ENCODE measurements at regions not wholly inside any gene's neighbourhood (a gene's known extent, or its start where the extent isn't known, plus 50 kb on each side); places are given as distances from the start of the nearest gene placed in this dataset.

GRCh38 chr10:130411496-130412085, 275.4 kb downstream of the GLRX3 start:
- ChIA-PET CTCF (no interaction called here), POLR2A (ENCODE audit: low non-redundant PET) (no interaction called here)
- DNase-seq (ENCODE audit: low spot score): no peak
- Histone ChIP-seq H3K9me3 (ENCODE audit: low read depth, low read length, poor library complexity, severe bottlenecking) (no peaks in the 10 kb centered on the region), H3K4me3 (ENCODE audit: low read depth, low read length, poor library complexity, severe bottlenecking) (no peak overlapping the region), H3K4me1 (ENCODE audit: insufficient read depth, low read length, poor library complexity, severe bottlenecking) (no peaks in the 10 kb centered on the region), H3K27ac (ENCODE audit: low read depth, low read length, poor library complexity, severe bottlenecking) (no peak overlapping the region), H3K36me3 (ENCODE audit: insufficient read depth, low read length, poor library complexity, severe bottlenecking) (no peaks in the 10 kb centered on the region), H3K27me3 (replicated peaks; ENCODE audit: insufficient read depth, low read depth, low read length, poor library complexity) (peaks cover 30% of the 10 kb centered on the region)
- intact Hi-C loops (cut with micrococcal nuclease; ENCODE audit: unreplicated experiment): no loop called here
- TF ChIP-seq CTCF (conservative IDR thresholded peaks at IDR 0.05; ENCODE audit: low read depth, low read length): no peak
- no peak for TF ChIP-seq EZH2 (IDR thresholded peaks at IDR 0.05; ENCODE audit: borderline replicate concordance, low read depth, low read length, poor library complexity, severe bottlenecking)
- BruUV-seq (replicated peaks): no TSS peak

- no TSS peak for BruUV-seq (replicated peaks)
- Histone ChIP-seq H3K4me3 (ENCODE audit: low read depth, low read length, poor library complexity, severe bottlenecking) (no peak overlapping the region), H3K4me1 (ENCODE audit: insufficient read depth, low read length, poor library complexity, severe bottlenecking) (no peaks in the 10 kb centered on the region), H3K27me3 (replicated peaks; ENCODE audit: insufficient read depth, low read depth, low read length, poor library complexity) (peaks cover 34% of the 10 kb centered on the region), H3K36me3 (ENCODE audit: insufficient read depth, low read length, poor library complexity, severe bottlenecking) (no peaks in the 10 kb centered on the region), H3K27ac (ENCODE audit: low read depth, low read length, poor library complexity, severe bottlenecking) (no peak overlapping the region), H3K9me3 (ENCODE audit: low read depth, low read length, poor library complexity, severe bottlenecking) (no peaks in the 10 kb centered on the region)
- POLR2A ChIA-PET (ENCODE audit: low non-redundant PET): no interaction called here
- intact Hi-C loops (cut with micrococcal nuclease; ENCODE audit: unreplicated experiment): no loop called here
- no peak for DNase-seq (ENCODE audit: low spot score)
- no peak for TF ChIP-seq CTCF (conservative IDR thresholded peaks at IDR 0.05; ENCODE audit: low read depth, low read length)
- no peak for TF ChIP-seq EZH2 (IDR thresholded peaks at IDR 0.05; ENCODE audit: borderline replicate concordance, low read depth, low read length, poor library complexity, severe bottlenecking)
- CTCF ChIA-PET: no interaction called here
These were observed 276.1 kb downstream of the GLRX3 start for GRCh38 chr10:130412317-130412716.

- no peak for DNase-seq (ENCODE audit: low spot score)
- CTCF ChIA-PET: no interaction called here
- BruUV-seq (replicated peaks): no TSS peak
These were observed 280.4 kb downstream of the GLRX3 start for GRCh38 chr10:130416334-130417150.

More at GRCh38 chr10:130416334-130417150, 280.4 kb downstream of the GLRX3 start:
- POLR2A ChIA-PET (ENCODE audit: low non-redundant PET): no interaction called here
- Histone ChIP-seq H3K9me3 (ENCODE audit: low read depth, low read length, poor library complexity, severe bottlenecking) (no peaks in the 10 kb centered on the region), H3K27me3 (replicated peaks; ENCODE audit: insufficient read depth, low read depth, low read length, poor library complexity) (peaks cover 30% of the 10 kb centered on the region), H3K4me1 (ENCODE audit: insufficient read depth, low read length, poor library complexity, severe bottlenecking) (no peaks in the 10 kb centered on the region), H3K27ac (ENCODE audit: low read depth, low read length, poor library complexity, severe bottlenecking) (no peak overlapping the region), H3K36me3 (ENCODE audit: insufficient read depth, low read length, poor library complexity, severe bottlenecking) (no peaks in the 10 kb centered on the region), H3K4me3 (ENCODE audit: low read depth, low read length, poor library complexity, severe bottlenecking) (no peak overlapping the region)
- no peak for TF ChIP-seq CTCF (conservative IDR thresholded peaks at IDR 0.05; ENCODE audit: low read depth, low read length)
- TF ChIP-seq EZH2 (IDR thresholded peaks at IDR 0.05; ENCODE audit: borderline replicate concordance, low read depth, low read length, poor library complexity, severe bottlenecking): no peak
- intact Hi-C loops (cut with micrococcal nuclease; ENCODE audit: unreplicated experiment): no loop called here

Measured in A673 (cell line).